ENCODE measurements at regions not wholly inside any gene's neighbourhood (a gene's known extent, or its start where the extent isn't known, plus 50 kb on each side); places are given as distances from the start of the nearest gene placed in this dataset.

- no peaks in the 10 kb centered on the region for H3K36me3 ChIP-seq (ENCODE audit: low read depth)
- POLR2A ChIA-PET (ENCODE audit: unreplicated experiment) = no interaction called here
- H3K9me2 ChIP-seq (ENCODE audit: insufficient read depth) = no peaks in the 10 kb centered on the region
- BruUV-seq (replicated peaks) = no TSS peak
- no peaks in the 10 kb centered on the region; the same call in 1 of the 2 replicates for H3K79me2 ChIP-seq (ENCODE audit: low read depth)
- no peak overlapping the region for H3K27ac ChIP-seq
- H3K4me2 ChIP-seq = no peak overlapping the region
- H3F3A ChIP-seq (ENCODE audit: insufficient read depth, low read depth) = no peaks in the 10 kb centered on the region
- no peaks in the 10 kb centered on the region; the same call in 1 of the 2 replicates for H4K20me1 ChIP-seq (ENCODE audit: insufficient read depth)
- CTCF ChIA-PET = no interaction called here
- intact Hi-C loops (cut with micrococcal nuclease; ENCODE audit: unreplicated experiment) = no loop called here
- H2AFZ ChIP-seq = no peak overlapping the region
- no peak for DNase-seq
- H3K4me3 ChIP-seq = no peak overlapping the region
- H3K4me1 ChIP-seq (replicated peaks; ENCODE audit: insufficient read depth) = no peaks in the 10 kb centered on the region
- no peaks in the 10 kb centered on the region for H3K27me3 ChIP-seq (ENCODE audit: insufficient read depth, low read depth)
- H3K9me3 ChIP-seq (ENCODE audit: insufficient read depth, low read depth) = 0 out of 2 replicates have a peak, but pooled peaks cover 3% of the 10 kb centered on the region
- TF ChIP-seq EZH2 (IDR thresholded peaks at IDR 0.05; ENCODE audit: low read depth) = no peak
- no peak for TF ChIP-seq CTCF (conservative IDR thresholded peaks at IDR 0.05)
Measured at GRCh38 chr12:33706927-33707326, 267.3 kb upstream of the SYT10 start.

- H3K9me2 ChIP-seq (ENCODE audit: insufficient read depth) = no peaks in the 10 kb centered on the region
- no peaks in the 10 kb centered on the region for H3F3A ChIP-seq (ENCODE audit: insufficient read depth, low read depth)
- H3K27ac ChIP-seq = no peak overlapping the region
- H3K9me3 ChIP-seq (ENCODE audit: insufficient read depth, low read depth) = 0 out of 2 replicates have a peak, but pooled peaks cover 3% of the 10 kb centered on the region
- H3K27me3 ChIP-seq (ENCODE audit: insufficient read depth, low read depth) = no peaks in the 10 kb centered on the region
- H2AFZ ChIP-seq = no peak overlapping the region
- H3K4me3 ChIP-seq = no peak overlapping the region
- no peaks in the 10 kb centered on the region for H3K4me1 ChIP-seq (replicated peaks; ENCODE audit: insufficient read depth)
- no TSS peak for BruUV-seq (replicated peaks)
- H3K79me2 ChIP-seq (ENCODE audit: low read depth) = no peaks in the 10 kb centered on the region; the same call in 1 of the 2 replicates
- H4K20me1 ChIP-seq (ENCODE audit: insufficient read depth) = no peaks in the 10 kb centered on the region
- CTCF ChIA-PET = no interaction called here
- DNase-seq = no peak
- no peaks in the 10 kb centered on the region for H3K36me3 ChIP-seq (ENCODE audit: low read depth)
- intact Hi-C loops (cut with micrococcal nuclease; ENCODE audit: unreplicated experiment) = no loop called here
- no peak for TF ChIP-seq CTCF (conservative IDR thresholded peaks at IDR 0.05)
- no peak for TF ChIP-seq EZH2 (IDR thresholded peaks at IDR 0.05; ENCODE audit: low read depth)
- H3K4me2 ChIP-seq = no peak overlapping the region
- POLR2A ChIA-PET (ENCODE audit: unreplicated experiment) = no interaction called here
Measured at GRCh38 chr12:33708935-33709334, 269.3 kb upstream of the SYT10 start.

GRCh38 chr12:33710548-33710947 lies 270.9 kb upstream of the SYT10 start:
- H2AFZ ChIP-seq = no peak overlapping the region
- TF ChIP-seq CTCF (conservative IDR thresholded peaks at IDR 0.05) (no peak), EZH2 (IDR thresholded peaks at IDR 0.05; ENCODE audit: low read depth) (no peak)
- H3K27ac ChIP-seq = no peak overlapping the region
- H3K4me1 ChIP-seq (replicated peaks; ENCODE audit: insufficient read depth) = no peaks in the 10 kb centered on the region
- no peaks in the 10 kb centered on the region for H4K20me1 ChIP-seq (ENCODE audit: insufficient read depth)
- intact Hi-C loops (cut with micrococcal nuclease; ENCODE audit: unreplicated experiment) = no loop called here
- no peaks in the 10 kb centered on the region for H3K9me2 ChIP-seq (ENCODE audit: insufficient read depth)
- no peaks in the 10 kb centered on the region for H3K79me2 ChIP-seq (ENCODE audit: low read depth)
- no peak overlapping the region for H3K4me2 ChIP-seq
- no peaks in the 10 kb centered on the region for H3K36me3 ChIP-seq (ENCODE audit: low read depth)
- BruUV-seq (replicated peaks) = no TSS peak
- ChIA-PET POLR2A (ENCODE audit: unreplicated experiment) (no interaction called here), CTCF (no interaction called here)
- no peak overlapping the region for H3K4me3 ChIP-seq
- no peaks in the 10 kb centered on the region for H3K9me3 ChIP-seq (ENCODE audit: insufficient read depth, low read depth)
- DNase-seq = no peak
- no peaks in the 10 kb centered on the region for H3K27me3 ChIP-seq (ENCODE audit: insufficient read depth, low read depth)
- H3F3A ChIP-seq (ENCODE audit: insufficient read depth, low read depth) = no peaks in the 10 kb centered on the region

Data from PC-9 (cell line).